ENCODE measurements at regions not wholly inside any gene's neighbourhood (a gene's known extent, or its start where the extent isn't known, plus 50 kb on each side); places are given as distances from the start of the nearest gene placed in this dataset.

DNA sequence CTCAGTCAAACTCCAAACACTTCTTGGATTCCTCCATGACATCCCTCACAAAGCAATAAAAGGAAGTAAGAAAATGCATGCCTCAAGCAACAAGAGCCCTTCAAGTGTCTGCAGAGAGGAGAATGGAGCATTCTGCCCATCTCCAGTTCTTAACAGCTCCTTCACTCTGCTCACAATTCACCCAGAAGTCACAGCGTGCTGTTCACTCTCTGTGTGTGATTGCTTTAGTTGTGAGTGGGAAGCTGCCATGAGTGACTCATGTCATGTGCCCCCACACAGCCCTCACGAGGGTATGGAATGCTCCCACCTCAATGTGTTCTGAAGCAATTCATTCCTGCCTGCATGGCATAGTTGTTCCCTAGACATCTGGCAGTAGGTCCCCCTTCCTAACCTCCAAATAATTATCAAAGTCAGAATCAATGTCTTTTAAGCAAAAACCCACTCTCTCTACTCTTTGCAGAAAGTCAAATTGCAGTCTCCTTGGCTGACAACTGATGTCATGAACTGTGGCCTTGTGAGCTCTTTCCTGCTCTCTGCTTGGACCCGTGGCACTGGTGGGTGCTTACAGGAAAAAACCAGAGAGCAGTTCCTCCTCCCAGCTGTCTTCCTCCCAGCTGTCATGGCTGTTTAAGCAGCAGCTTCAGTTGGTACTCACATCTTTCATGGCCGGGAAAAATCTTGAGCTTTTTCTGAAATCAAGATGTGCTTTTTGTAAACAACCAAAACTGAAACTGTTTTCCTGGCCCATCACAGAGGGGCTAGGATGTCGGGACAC is 112.1 kb upstream of the SPON1 start:
- Histone ChIP-seq H3K4me1 (ENCODE audit: insufficient read depth, insufficient read length) (no peaks in the 10 kb centered on the region), H3K4me3 (ENCODE audit: insufficient read length, low read depth) (no peak overlapping the region), H3K36me3 (ENCODE audit: insufficient read depth, insufficient read length, low read length) (no peaks in the 10 kb centered on the region), H3K9ac (ENCODE audit: insufficient read length, low read depth) (no peak overlapping the region), H3K9me3 (ENCODE audit: insufficient read depth, low read length) (no peaks in the 10 kb centered on the region), H3K27me3 (ENCODE audit: insufficient read depth, insufficient read length) (no peaks in the 10 kb centered on the region)
- DNase-seq (ENCODE audit: low read depth, low spot score), result no peak
- TF ChIP-seq SUZ12 (IDR thresholded peaks at IDR 0.05; ENCODE audit: extremely low read depth, insufficient read depth, insufficient read length) (no peak), ZNF274 (IDR thresholded peaks at IDR 0.05; ENCODE audit: low read depth, low read length) (no peak), YY1 (IDR thresholded peaks at IDR 0.05; ENCODE audit: insufficient read depth, insufficient read length) (no peak)

DNA sequence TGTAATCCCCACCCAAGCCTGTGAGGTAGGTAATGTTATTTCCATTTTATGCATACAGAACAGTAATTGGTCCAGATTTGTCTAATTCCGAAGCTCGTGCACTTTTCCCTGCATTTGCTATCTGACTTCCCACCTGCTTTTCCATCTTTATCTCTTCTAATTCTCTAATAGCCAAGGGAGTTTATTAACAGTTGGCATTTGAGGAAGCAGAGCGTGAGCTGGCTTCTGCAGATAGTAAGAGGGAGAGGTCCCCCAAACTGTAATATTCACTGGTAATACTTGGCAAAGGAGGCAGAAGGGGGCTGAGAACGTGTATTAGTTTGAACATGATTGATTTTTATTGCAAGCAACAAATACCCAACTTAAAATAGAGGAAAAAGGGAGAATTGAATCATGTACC is 110.8 kb upstream of the SPON1 start:
- Histone ChIP-seq H3K36me3 (ENCODE audit: insufficient read depth, insufficient read length, low read length) (no peaks in the 10 kb centered on the region), H3K4me1 (ENCODE audit: insufficient read depth, insufficient read length) (no peaks in the 10 kb centered on the region), H3K4me3 (ENCODE audit: insufficient read length, low read depth) (no peak overlapping the region), H3K27me3 (ENCODE audit: insufficient read depth, insufficient read length) (no peaks in the 10 kb centered on the region), H3K9ac (ENCODE audit: insufficient read length, low read depth) (no peak overlapping the region), H3K9me3 (ENCODE audit: insufficient read depth, low read length) (no peaks in the 10 kb centered on the region)
- TF ChIP-seq SUZ12 (IDR thresholded peaks at IDR 0.05; ENCODE audit: extremely low read depth, insufficient read depth, insufficient read length) (no peak), YY1 (IDR thresholded peaks at IDR 0.05; ENCODE audit: insufficient read depth, insufficient read length) (no peak), ZNF274 (IDR thresholded peaks at IDR 0.05; ENCODE audit: low read depth, low read length) (no peak)
- no peak for DNase-seq (ENCODE audit: low read depth, low spot score)

DNA sequence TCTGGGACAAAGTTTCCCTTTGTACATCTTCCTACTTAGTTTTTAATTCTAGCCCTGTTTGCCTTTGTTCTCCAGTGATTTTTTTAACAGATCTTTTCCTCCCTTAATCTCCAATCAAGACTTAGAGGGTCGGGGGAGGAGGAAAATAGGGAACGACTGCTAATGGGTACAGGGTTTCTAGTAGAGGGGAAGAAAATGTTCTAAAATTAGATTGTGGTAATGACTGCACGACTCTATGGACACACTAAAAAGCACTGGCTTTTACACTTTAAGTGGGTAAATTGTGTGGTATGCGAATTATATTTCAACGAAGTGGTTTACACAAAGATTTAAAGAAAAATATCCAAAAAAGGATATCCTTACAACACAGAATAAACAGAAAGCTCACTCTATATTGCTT is 110.0 kb upstream of the SPON1 start:
- no peaks in the 10 kb centered on the region for H3K9me3 ChIP-seq (ENCODE audit: insufficient read depth, low read length)
- no peak for TF ChIP-seq ZNF274 (IDR thresholded peaks at IDR 0.05; ENCODE audit: low read depth, low read length)
- no peak for TF ChIP-seq SUZ12 (IDR thresholded peaks at IDR 0.05; ENCODE audit: extremely low read depth, insufficient read depth, insufficient read length)
- TF ChIP-seq YY1 (IDR thresholded peaks at IDR 0.05; ENCODE audit: insufficient read depth, insufficient read length), result no peak
- H3K4me3 ChIP-seq (ENCODE audit: insufficient read length, low read depth), result no peak overlapping the region
- DNase-seq (ENCODE audit: low read depth, low spot score), result no peak
- H3K27me3 ChIP-seq (ENCODE audit: insufficient read depth, insufficient read length), result no peaks in the 10 kb centered on the region
- H3K4me1 ChIP-seq (ENCODE audit: insufficient read depth, insufficient read length), result no peaks in the 10 kb centered on the region
- no peak overlapping the region for H3K9ac ChIP-seq (ENCODE audit: insufficient read length, low read depth)
- H3K36me3 ChIP-seq (ENCODE audit: insufficient read depth, insufficient read length, low read length), result no peaks in the 10 kb centered on the region

DNA sequence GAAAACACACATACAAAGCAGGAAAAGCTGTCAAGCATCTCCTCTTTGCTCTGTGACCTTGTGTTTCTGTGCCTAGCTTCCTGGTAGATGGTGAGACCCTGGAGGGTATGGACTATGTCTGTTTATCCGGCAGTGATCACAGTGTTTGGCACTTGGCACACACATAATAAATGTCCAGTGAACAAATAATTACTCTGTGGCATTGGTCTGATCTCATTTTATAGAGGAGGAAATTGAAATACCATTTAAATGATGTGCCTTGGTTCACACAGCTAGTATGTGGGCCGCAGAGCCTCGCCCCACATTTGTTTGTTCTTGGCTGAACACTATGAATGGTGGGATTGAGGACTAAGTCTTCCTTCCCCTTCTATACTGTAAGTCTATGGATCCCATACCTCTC is 104.7 kb upstream of the SPON1 start:
- Histone ChIP-seq H3K27me3 (ENCODE audit: insufficient read depth, insufficient read length) (no peaks in the 10 kb centered on the region), H3K4me1 (ENCODE audit: insufficient read depth, insufficient read length) (no peaks in the 10 kb centered on the region), H3K9ac (ENCODE audit: insufficient read length, low read depth) (no peak overlapping the region), H3K36me3 (ENCODE audit: insufficient read depth, insufficient read length, low read length) (no peaks in the 10 kb centered on the region), H3K9me3 (ENCODE audit: insufficient read depth, low read length) (no peaks in the 10 kb centered on the region; the same call in 1 of the 2 replicates), H3K4me3 (ENCODE audit: insufficient read length, low read depth) (no peak overlapping the region)
- no peak for DNase-seq (ENCODE audit: low read depth, low spot score)
- TF ChIP-seq ZNF274 (IDR thresholded peaks at IDR 0.05; ENCODE audit: low read depth, low read length), result no peak
- no peak for TF ChIP-seq SUZ12 (IDR thresholded peaks at IDR 0.05; ENCODE audit: extremely low read depth, insufficient read depth, insufficient read length)
- TF ChIP-seq YY1 (IDR thresholded peaks at IDR 0.05; ENCODE audit: insufficient read depth, insufficient read length), result no peak

DNA sequence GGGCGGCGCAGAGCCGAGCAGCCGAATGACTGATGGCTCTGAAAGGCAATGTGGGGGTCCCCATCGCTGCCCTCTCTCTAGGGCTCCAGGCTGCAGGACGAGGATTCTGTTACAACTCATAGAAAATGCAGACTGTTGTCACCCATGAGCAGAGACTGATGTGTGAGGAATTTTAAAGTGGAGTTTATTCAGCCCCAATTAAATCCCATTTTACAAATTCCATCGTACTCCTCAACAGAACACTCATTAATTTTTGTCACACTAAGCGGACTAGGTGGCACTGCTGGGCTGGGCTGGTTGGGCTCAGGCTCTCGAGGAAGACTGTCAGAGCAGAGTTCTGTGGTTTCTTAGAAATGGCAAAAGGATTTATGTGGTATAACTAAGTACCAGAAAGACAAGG is 102.6 kb upstream of the SPON1 start:
- no peak for DNase-seq (ENCODE audit: low read depth, low spot score)
- no peak overlapping the region for H3K4me3 ChIP-seq (ENCODE audit: insufficient read length, low read depth)
- no peaks in the 10 kb centered on the region for H3K36me3 ChIP-seq (ENCODE audit: insufficient read depth, insufficient read length, low read length)
- H3K9ac ChIP-seq (ENCODE audit: insufficient read length, low read depth), result no peak overlapping the region
- TF ChIP-seq YY1 (IDR thresholded peaks at IDR 0.05; ENCODE audit: insufficient read depth, insufficient read length) (no peak), ZNF274 (IDR thresholded peaks at IDR 0.05; ENCODE audit: low read depth, low read length) (no peak), SUZ12 (IDR thresholded peaks at IDR 0.05; ENCODE audit: extremely low read depth, insufficient read depth, insufficient read length) (no peak)
- H3K9me3 ChIP-seq (ENCODE audit: insufficient read depth, low read length), result no peaks in the 10 kb centered on the region; the same call in 1 of the 2 replicates
- no peaks in the 10 kb centered on the region for H3K27me3 ChIP-seq (ENCODE audit: insufficient read depth, insufficient read length)
- no peaks in the 10 kb centered on the region for H3K4me1 ChIP-seq (ENCODE audit: insufficient read depth, insufficient read length)

DNA sequence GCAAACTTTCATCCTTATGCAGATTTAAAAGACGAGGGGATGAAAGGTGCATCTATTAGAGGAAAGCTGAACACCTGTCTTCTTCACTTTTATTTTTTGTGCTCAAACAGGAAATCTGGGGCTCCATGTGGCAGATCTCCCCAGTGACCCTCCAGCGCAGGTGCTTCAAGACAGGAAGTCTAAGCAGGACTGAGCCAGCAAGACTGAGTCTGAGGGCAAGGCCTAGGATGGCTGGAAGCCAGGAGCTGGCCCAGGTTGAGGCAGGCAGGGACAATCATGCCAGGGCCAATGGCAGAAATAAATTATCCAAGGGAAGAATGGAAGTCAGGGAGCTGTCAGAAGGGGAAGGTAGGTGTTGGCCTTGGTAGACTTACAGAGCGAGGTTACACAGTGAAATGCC is 101.1 kb upstream of the SPON1 start:
- Histone ChIP-seq H3K9ac (ENCODE audit: insufficient read length, low read depth) (no peak overlapping the region), H3K4me3 (ENCODE audit: insufficient read length, low read depth) (no peak overlapping the region), H3K36me3 (ENCODE audit: insufficient read depth, insufficient read length, low read length) (no peaks in the 10 kb centered on the region), H3K4me1 (ENCODE audit: insufficient read depth, insufficient read length) (no peaks in the 10 kb centered on the region), H3K27me3 (ENCODE audit: insufficient read depth, insufficient read length) (no peaks in the 10 kb centered on the region), H3K9me3 (ENCODE audit: insufficient read depth, low read length) (no peaks in the 10 kb centered on the region; the same call in 1 of the 2 replicates)
- no peak for TF ChIP-seq SUZ12 (IDR thresholded peaks at IDR 0.05; ENCODE audit: extremely low read depth, insufficient read depth, insufficient read length)
- no peak for TF ChIP-seq YY1 (IDR thresholded peaks at IDR 0.05; ENCODE audit: insufficient read depth, insufficient read length)
- no peak for DNase-seq (ENCODE audit: low read depth, low spot score)

DNA sequence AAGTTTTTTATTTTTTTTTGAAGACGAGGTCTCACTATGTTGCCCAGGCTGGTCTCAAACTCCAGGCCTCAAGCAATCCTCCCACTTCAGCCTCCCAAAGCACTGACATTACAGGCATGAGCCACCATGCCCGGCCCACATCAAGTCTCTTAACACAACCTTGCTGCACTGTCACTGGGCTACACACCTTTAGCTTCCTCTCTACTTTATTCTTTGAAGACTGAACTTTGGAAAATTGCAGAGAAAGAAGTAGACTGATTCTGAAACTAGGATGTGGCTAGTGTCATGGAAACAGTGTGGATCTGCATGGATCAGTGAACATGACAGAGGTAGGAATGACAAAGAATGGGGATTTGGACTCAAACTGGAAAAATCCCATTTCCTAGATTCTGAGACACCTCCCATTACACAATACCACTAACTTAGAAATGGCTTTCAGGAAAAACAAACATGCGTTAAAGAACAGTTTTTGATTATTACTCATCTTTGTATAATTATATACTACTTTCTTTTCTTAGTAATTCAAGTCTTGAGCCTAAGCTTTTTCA is 99.6 kb upstream of the SPON1 start:
- H3K27me3 ChIP-seq (ENCODE audit: insufficient read depth, insufficient read length), result no peaks in the 10 kb centered on the region
- H3K9ac ChIP-seq (ENCODE audit: insufficient read length, low read depth), result no peak overlapping the region
- no peak for DNase-seq (ENCODE audit: low read depth, low spot score)
- TF ChIP-seq YY1 (IDR thresholded peaks at IDR 0.05; ENCODE audit: insufficient read depth, insufficient read length) (no peak), ZNF274 (IDR thresholded peaks at IDR 0.05; ENCODE audit: low read depth, low read length) (no peak), SUZ12 (IDR thresholded peaks at IDR 0.05; ENCODE audit: extremely low read depth, insufficient read depth, insufficient read length) (no peak)
- H3K4me1 ChIP-seq (ENCODE audit: insufficient read depth, insufficient read length), result no peaks in the 10 kb centered on the region
- H3K4me3 ChIP-seq (ENCODE audit: insufficient read length, low read depth), result no peak overlapping the region
- H3K9me3 ChIP-seq (ENCODE audit: insufficient read depth, low read length), result no peaks in the 10 kb centered on the region; the same call in 1 of the 2 replicates
- H3K36me3 ChIP-seq (ENCODE audit: insufficient read depth, insufficient read length, low read length), result no peaks in the 10 kb centered on the region
